Stimulated activated naive CD8-positive, alpha-beta T cell treated with anti-CD3 and anti-CD28 coated beads, Interleukin-15, Interleukin-2, amounts not matched to agents 100 U/mL and 50 U/mL, for 24 hours (primary cell): ENCODE measurements at regions not wholly inside any gene's neighbourhood (a gene's known extent, or its start where the extent isn't known, plus 50 kb on each side); places are given as distances from the start of the nearest gene placed in this dataset.

Experiments
- ATAC-seq: fragments of 150-1000 bp; cut with Tn5 transposase; one replicate; pipeline ENCODE4 v1.10.0; 2021
- DNase-seq: peaks from one replicate; pipeline ENCODE4 v3.0.0; 2021

DNA sequence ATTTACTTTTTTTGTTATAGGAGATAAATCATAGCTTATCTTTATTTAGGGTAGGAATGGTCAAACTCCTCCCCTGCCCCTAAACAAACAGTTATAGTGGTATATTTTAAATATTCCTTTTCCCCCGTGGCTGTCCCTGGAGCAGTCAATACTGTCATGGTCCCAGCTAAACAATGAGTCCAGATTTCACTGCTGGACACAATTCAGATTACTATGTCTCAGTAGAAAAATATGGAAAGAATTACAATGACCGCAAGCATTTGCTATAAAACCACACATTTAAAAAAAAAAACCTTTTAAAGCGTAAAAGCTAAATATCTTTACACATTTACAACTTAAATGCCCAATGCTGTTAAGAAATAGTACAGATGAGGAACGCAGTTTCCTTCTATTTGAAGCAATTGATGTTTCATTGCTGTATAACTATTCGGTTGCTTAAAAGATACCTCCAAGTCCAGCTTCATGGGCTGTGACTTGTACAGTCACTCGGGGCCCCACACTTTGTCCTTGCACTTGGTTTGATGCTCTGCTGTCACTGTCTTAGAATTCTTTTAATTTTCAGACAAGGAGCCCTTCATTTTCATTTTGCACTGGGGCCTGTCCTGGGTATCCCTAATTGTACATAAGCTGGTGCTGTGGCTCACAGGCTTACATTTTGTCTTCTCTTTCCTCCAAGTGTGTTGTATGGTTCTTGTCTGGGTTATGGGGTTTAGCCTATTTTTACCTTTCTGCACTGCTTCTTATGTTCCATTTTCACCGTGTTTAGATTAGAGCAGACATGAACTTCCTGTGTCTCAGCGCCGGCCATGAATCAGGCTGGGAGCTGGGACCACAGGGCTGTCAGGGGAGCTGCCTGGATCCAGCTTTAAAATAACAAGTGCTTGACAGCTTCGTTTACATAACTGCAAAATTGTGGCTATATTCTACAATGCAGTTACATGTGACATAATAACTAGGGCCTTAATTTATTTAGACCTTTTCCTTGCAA lies 530.2 kb upstream of the FZD8 start:
- no peak for DNase-seq
- ATAC-seq: no peak

DNA sequence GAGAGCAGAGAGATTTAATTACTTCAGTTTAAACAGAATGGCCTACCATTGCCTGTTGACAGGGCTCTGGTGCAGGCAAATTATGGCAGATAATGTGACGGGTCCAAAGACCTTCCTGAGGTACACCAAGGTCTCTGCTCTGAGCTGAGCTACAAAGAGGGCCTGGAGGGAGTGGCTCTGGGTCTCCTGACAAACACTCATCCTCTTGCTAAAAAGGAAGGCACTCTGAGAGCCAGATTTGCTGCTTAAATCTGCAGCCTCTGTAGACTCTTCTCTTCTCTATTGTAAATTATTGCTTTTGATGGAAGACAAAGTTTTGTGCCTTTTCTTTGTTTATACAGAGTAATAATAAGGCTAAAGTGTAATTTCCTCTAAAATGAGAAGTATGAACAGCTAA lies 529.5 kb upstream of the FZD8 start:
- DNase-seq: no peak
- no peak for ATAC-seq

DNA sequence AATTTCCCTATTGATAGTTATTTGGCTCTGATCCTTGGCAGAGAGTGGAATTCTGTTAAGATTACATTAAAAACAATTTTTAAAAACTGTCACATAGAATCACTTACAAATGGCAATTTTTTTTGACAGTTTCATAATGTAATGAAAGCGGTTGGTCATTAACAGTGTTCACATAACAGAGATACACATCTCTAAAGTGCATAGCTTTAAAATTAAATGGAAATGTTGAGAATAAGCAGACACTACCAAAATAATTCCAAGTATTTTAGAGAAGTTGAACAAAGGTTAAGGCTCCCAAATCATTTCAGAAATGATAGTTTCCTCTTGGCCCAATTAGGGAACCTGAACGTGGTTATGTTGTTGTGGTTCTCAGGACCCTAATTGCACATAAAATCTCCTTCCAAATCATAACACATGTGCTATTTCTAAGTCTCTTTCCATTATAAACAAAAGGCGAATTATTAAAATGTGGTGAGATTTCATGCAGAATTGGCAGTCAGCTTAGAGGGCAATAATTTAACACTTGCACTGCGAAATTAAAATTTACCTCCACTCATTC lies 528.9 kb upstream of the FZD8 start:
- ATAC-seq (no peak), DNase-seq (no peak)

DNA sequence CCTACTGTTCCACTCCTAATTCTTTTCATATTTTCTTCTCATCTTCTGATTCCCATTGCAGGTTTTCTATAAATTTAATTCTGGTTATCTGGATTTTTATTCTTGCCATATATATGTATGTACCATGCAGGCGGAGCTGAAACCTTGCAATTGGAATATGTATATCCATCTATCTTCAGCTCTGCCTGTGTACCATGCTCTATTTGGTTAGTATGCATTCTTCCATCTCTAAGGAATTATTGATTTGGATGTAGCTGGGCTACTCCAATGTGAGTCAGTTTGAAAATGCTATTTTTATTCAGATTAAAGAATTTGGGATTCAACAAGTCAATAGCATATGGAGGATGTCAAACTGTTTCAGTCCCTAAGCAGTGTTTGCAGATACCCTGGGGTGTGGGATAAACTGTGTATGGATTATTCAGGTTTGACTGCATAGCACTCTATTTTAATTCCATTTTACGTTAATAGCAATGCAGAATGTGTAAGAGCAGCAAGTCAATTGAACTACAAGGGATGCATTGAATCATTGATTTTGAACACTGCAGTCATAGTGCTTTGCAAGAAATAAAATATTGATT lies 528.1 kb upstream of the FZD8 start:
- ATAC-seq (no peak), DNase-seq (no peak)

DNA sequence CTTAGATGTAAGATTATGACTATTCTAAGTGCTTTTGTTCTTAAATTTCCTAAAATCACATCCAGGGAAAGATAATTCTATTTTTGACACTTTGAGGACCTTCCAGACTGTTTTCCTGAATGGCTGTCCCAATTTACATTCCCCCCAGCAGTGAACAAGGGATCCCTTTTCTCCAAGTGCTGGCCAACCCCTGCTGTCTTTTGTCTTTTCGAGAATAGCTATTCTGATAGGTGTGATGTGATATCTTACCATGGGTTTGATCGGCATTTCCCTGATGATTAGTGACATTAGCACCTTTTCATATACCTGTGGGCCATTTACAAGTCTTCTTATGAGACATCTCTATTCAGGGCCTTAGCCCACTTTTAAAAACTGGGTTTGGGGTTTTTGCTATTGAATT lies 526.7 kb upstream of the FZD8 start:
- no peak for DNase-seq

DNA sequence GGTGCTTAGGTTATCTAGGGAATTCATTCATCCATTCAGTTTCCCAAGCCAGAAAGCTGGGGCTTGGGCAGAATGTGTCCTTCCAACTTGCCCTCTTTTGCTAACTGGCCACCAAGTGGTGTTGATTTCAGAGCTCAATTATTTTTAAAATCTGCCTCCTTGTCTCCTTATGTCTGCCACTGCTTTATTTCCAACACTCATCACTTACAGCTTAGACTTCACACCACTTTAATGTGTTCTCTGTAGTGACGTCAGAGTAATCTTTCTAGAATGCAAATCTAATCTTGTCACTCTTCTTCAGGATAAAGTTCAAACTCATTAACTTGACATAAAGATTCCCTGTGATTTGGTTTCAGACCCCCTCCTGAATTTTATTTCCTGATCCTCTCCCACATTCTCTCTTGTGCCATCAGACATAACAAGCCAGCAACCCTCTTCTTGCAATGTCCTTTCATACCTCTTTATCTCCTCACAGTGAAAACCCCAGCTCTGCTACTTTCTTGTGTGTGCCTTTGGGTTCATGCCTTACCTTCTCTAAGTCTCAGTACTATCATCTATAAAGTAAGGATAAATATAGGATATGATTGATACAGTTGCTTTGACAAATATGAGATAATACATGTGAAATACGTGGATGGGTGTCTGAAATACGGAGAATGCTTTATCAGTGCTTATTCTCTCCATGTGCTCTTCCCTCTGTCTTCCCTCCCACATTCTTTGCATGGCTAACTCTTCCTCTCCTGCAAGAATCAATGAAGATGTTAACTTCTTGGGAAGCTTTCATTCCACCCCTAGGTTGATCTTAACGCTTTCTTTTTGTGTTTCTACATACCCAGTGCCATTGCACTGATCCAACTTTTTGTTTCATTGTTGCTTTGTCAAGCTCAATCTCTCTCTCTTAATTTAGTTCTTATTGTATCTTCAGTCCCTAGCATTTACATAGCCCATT lies 522.7 kb upstream of the FZD8 start:
- ATAC-seq (no peak), DNase-seq (no peak)

More for the DNA sequence above, 526.7 kb upstream of the FZD8 start:
- ATAC-seq: no peak

DNA sequence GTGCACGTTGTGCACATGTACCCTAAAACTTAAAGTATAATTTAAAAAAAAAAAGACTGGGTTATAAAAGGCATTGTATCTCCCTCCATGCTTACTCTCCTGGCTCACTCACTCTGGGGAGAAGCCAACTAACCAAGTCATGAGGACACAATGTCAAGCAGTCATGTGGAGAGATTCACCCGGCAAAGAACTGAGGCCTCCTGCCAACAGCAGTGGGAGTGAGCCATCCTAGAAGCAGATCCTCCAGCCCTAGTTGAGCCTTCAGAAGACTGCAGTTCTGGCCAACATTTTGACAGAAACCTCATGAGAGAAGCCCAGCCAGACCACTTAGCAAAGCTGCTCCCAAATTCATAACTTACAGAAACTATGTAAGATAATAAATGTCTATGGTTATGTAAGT lies 521.7 kb upstream of the FZD8 start:
- no peak for ATAC-seq

DNA sequence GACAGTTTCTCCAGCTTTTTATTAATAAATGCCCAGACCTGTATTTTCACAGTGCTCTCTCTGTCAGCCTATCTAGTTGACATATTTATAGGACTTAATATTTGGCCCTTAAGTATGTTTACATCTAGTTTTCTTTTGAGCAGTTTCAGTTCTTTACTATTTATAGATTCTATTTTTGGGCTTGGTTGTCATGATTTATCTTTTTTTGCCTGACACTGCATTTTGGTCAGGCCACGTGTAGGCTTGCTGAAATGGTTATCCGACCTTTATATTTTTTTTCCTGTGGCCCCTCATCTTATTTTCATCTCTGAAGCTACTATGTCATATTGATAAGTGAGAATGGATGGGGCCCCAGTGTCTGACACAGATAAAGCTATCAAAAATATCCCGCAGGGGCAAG lies 515.4 kb upstream of the FZD8 start:
- DNase-seq: no peak
- ATAC-seq: no peak

More for the DNA sequence above, 521.7 kb upstream of the FZD8 start:
- DNase-seq: no peak

DNA sequence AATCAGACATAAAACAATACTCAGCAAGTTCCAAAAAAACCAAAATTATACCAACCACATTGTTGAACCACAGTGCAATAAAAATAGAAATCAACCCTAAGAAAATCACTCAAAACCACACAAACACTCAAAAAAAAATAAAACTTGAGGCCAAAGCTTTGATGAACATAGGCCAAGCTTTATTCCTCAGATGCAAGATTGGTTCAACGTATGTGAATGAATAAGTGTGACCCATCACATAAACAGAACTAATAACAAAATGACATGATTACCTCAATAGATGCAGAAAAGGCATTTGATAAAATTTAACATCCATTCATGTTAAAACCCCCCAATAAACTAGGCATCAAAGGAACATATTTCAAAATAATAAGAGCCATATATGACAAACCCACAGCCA lies 506.1 kb upstream of the FZD8 start:
- ATAC-seq (no peak), DNase-seq (no peak)

DNA sequence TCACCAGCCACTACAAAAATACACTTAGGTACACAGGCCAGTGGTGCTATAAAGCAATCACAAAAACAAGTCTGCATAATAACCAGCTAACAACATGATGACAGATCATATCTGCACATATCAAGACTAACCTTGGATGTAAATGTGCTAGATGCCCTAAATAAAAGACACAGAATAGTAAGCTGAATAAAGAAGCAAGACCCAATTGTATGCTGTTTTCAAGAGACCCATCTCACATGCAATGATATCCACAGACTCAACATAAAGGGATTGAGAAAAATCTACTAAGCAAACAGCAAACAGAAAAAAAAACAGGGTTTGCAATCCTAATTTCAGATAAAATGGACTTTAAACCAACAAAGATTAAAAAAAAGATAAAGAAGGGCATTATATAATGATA lies 505.4 kb upstream of the FZD8 start:
- no peak for ATAC-seq
- DNase-seq: no peak

DNA sequence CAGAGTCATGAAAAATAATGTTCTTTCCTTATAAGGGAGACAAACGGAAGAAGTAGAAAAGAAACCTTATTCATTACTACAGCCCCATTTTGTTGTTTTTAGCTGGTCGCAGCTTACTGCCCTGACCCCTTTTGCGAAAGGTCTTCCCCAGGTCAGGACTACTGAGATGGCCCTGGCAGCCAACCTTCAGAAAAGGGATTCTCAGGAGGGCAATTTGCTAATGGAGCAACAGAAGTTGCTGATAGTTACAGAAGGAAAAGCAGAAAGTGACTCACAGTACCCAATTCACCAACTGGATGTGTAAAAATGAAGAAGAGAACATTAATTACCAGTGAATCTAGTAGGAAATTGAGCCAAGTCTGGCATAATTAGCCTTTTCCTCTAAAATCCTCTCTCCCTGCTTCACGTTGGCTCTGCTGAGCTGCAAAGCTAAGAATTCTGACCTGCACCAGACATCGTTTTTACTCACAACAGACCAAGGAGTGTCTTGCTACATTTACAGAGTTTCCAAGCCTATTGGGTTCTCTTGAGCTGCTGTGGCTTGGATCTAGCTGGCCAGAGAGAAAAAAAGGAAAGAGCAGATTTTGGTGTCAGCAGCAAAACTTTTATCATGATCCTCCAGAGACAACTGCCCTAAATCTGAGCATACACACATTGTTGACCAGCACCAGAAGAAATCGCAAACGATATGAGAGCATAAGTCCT lies 499.9 kb upstream of the FZD8 start:
- ATAC-seq (no peak), DNase-seq (no peak)

DNA sequence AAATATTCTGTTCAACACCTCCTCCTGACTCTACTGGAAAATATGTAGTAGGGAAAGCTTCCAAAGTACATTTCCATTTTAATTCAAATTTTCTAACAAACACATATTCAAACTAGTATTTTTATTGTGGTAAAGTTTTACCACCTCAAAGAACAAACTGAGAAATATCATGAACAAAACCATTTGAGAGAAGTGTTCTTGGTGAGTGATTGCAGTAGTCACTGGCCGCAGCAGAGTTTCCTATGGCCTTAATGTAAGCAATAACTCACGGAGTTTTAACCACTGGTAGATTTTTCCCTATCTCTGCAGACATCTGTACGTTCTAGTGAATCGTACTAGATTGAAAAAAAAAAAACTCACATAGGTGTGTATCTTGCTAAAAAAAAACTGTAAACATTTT lies 487.0 kb upstream of the FZD8 start:
- no peak for DNase-seq
- no peak for ATAC-seq

DNA sequence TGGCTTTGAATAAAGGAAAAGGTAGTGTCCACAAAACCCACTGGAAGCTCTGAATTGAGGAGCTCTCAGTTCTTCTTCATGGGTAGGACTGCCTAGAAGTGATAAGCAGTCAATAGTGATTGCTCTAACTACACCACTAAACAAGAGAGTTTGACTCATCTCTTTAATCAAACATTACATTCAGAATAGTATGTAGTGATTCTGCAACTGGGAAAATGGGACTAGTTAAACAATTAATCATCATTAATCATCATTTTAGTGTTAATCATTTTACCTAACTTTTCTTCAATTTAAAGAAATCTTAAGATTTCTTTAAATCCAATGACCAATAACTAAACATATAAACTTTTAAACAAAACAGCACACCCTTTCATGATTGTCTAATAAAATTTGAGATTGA lies 484.0 kb upstream of the FZD8 start:
- DNase-seq (no peak), ATAC-seq (no peak)

DNA sequence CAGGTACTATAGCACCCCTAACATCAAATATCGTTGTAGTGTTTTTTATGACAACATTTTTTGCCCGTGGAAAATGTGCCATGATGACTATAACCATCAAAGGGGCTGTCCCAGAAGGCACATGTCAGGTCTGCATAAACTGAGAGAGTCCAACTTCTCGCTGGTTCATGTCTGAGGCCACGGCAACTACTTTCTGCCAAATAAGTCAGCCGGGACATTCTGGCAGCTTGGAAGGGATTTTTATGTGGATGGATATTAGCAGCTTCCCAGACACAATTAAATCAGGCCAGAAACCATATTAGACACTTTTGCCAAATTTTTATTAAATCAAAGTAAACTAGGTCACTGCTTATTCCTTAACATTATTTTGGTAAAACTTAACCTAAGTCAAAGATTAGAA lies 477.4 kb upstream of the FZD8 start:
- DNase-seq: no peak
- ATAC-seq: no peak

DNA sequence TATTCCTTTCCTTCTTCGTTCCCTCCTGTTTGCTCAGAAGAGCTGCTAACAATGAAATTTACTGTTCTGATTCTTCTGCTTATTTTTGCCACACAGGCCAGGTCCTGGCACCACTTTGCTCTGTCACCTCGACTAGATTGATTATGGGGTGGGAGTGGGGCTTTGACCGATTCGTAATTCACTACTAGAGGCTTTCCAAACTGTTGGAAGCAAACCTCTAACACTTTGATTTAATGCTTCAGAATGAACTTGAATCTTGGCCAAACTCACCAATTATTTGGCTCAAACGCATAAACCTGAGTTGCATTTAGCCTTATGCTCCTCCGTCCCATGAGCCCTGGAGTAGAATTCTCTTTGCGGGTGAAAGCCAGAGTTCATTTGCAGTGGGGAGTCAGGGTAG lies 476.2 kb upstream of the FZD8 start:
- ATAC-seq (no peak), DNase-seq (no peak)

DNA sequence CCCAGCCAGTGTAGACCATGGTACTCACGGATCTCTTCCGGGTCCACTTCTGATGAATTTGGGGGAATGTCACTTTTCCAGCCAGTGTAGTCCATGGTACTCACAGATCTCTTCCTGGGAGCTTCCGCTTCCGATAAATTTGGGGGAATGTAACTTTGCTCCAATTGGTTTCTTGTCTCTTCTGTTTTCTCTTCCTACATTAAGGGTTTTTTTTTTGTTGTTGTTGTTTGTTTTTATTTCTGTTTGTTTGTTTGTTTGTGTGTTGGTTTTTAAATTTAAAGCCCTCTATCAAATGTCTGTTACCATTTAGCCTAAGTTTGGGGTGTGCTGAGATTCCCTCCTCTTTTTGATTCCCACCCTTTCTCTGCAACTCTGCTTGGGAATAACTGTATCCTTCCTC lies 475.8 kb upstream of the FZD8 start:
- ATAC-seq (no peak), DNase-seq (no peak)

DNA sequence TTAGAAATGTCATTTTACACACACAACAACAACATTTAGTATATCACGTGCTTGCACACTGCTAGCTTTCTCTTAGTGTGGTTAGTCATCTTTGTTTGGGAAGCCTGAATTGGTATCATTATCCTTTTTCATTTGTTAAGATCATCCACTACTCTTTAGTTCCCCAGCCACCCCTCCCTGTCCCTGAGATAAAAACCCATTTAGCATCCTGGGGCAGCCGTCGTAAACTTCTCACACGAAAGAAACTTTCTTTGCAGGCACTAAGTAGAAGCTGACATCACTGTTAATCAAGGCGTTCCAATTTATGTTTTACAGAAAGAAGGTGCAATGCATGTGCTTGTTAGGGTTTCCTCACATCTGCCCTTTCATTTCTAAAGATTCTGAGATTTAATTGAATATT lies 475.1 kb upstream of the FZD8 start:
- DNase-seq: no peak
- no peak for ATAC-seq

DNA sequence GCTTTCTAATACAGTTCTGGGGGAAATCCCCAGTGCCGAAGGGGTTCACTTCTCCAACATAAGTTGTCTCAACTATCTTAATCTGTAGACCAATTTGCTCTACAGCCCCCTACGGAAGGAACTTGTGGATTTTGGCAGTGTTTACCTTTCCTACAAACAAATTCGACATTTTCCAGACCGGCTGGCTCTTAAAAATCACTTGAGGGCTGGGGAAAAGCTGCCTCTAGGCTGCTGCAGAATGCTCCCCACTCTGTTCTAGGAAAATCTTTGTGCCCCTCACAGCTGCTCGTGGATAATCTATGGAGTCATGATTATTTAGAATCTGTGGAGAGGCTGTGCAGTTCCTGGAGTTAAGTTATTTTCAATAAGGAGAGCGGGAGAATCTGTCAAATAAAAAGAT lies 474.6 kb upstream of the FZD8 start:
- ATAC-seq (no peak), DNase-seq (no peak)

DNA sequence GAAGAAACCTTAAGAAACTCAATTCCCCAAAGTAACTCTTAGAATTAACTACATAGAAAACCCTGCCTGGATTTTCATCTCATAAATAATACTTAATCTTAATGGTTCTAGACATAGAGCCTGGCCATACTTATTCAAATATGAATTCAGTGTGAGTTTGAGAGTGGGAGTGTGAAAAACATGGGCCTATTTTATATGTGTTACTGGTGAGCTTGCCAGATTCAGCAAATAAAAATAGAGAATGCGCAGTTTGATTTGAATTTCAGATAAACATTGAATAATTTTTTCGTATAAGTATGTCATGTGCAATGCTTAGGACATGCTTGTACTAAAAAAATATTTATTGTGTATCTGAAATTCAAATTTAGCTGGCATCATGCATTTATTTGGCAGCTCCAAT lies 473.9 kb upstream of the FZD8 start:
- DNase-seq: no peak
- ATAC-seq: no peak

DNA sequence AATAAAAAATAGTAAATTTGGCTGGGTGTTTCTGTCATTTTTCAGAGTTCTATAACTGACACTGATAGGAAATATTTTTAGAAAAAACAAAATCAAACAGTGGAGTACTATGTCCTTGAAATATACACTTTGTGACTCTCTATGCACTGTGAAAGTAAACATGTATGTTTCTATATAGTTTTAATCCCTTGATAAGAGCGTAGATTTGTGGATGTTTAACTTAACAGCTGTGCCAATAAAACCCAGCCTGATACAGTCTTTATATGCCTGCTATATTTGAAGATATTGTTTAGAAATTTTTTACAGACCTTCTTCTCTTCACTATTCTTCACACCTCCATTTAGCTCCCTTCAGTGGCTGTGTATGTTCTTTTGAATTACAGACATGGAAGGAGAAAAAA lies 473.3 kb upstream of the FZD8 start:
- DNase-seq (no peak), ATAC-seq (no peak)

DNA sequence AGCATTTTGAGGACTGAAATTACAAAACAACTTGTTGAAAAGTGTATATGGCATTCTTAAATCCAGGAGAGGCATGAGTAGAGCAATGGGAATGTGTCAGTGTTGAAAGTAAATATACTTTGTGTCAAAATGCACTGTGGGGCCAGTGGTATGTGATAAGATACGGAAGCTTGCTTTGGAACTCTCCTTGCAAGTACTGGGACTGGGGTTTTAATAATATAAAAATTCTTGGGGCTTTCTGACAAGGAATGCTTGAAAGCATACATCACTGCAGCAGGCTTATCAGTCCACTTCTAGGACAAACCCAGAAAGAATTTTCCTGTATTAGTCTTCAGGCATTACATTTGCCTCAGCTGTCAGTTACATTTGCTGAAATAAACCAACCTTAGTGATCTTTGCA lies 472.8 kb upstream of the FZD8 start:
- ATAC-seq (no peak), DNase-seq (no peak)

DNA sequence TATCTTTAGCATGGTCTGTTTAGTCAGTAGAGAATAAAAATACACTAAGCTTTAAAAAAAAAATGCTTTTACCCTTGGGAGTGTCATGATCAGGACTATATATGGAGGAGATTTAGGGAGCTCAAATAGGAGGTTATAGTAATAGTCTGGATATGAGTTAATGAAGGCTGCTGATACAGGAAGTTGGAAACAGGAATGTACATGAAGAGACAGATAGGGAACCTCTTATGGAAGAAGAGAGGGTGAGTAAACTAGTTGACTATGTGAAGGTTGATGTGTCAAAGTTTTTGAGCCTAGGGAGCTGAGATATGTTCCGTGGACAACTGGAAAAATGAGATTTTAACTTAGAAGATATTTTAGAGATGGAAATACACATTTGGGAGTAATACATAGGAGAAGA lies 472.0 kb upstream of the FZD8 start:
- no peak for DNase-seq
- no peak for ATAC-seq
